Mammary epithelial cell (primary cell): ENCODE measurements at regions not wholly inside any gene's neighbourhood (a gene's known extent, or its start where the extent isn't known, plus 50 kb on each side); places are given as distances from the start of the nearest gene placed in this dataset.

ENCODE experiments used
- EZH2 ChIP-seq: IDR thresholded peaks from 2 replicates; pipeline ENCODE4 v1.6.1; 2012; ENCODE audit warnings: low read length, inconsistent platforms, borderline replicate concordance
- TF ChIP-seq, protein P1 (sequence below), 2 donors: IDR thresholded peaks in 1 of 2; conservative IDR thresholded peaks in 1 of 2; 2 replicates each; pipeline ENCODE4 v1.5.1; 2011 to 2012; ENCODE audit warnings: inconsistent platforms in 2 of 2, low read length in 2 of 2, mild to moderate bottlenecking in 2 of 2, control low read depth in 1 of 2, low read depth in 1 of 2; ENCODE audit not compliant: insufficient read depth in 1 of 2; ENCODE audit errors: extremely low read depth in 1 of 2

DNA sequence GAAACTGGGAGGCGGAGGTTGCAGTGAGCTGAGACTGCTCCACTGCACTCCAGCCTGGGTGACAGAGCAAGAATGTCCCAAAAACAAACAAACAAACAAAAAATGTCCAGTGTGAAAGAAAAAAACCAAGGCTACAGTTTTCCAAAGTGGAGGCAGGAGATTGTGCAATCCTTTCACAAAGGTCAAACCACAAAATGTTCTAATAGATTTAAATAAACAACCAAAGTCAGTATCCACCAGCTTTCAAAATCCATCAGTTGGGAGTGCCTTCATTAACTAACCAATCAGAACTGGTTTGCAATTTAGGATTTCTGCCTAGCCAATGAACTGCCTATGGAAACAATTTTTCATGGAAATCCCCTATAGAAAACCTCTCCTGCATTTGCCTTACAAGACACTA, 52.3 kb upstream of the TRIM9 start:
- TF ChIP-seq, protein P1, sequence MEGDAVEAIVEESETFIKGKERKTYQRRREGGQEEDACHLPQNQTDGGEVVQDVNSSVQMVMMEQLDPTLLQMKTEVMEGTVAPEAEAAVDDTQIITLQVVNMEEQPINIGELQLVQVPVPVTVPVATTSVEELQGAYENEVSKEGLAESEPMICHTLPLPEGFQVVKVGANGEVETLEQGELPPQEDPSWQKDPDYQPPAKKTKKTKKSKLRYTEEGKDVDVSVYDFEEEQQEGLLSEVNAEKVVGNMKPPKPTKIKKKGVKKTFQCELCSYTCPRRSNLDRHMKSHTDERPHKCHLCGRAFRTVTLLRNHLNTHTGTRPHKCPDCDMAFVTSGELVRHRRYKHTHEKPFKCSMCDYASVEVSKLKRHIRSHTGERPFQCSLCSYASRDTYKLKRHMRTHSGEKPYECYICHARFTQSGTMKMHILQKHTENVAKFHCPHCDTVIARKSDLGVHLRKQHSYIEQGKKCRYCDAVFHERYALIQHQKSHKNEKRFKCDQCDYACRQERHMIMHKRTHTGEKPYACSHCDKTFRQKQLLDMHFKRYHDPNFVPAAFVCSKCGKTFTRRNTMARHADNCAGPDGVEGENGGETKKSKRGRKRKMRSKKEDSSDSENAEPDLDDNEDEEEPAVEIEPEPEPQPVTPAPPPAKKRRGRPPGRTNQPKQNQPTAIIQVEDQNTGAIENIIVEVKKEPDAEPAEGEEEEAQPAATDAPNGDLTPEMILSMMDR (conservative IDR thresholded peaks at IDR 0.05 in 1 of 2, IDR thresholded peaks at IDR 0.05 in 1 of 2; ENCODE audit: extremely low read depth in 1 of 2, insufficient read depth in 1 of 2, low read depth in 1 of 2, low read length in 2 of 2), result no peak
- TF ChIP-seq EZH2, result no peak
